Stimulated activated memory B cell treated with anti-CD40 and anti-IgM and Interleukin-4, amounts not matched to agents 10 μg/mL and 1 μg/mL and 100 μg/mL, for 72 hours (primary cell): ENCODE measurements at regions not wholly inside any gene's neighbourhood (a gene's known extent, or its start where the extent isn't known, plus 50 kb on each side); places are given as distances from the start of the nearest gene placed in this dataset.

ENCODE experiments used
- ATAC-seq: fragments of 150-1000 bp; cut with Tn5 transposase; 2 replicates; pipeline ENCODE4 v1.10.0; 2021
- H3K27ac Mint-ChIP-seq: one replicate; pipeline ENCODE4 v1.8.0; 2022; ENCODE audit warnings: mild to moderate bottlenecking, mixed read lengths
- H3K27me3 Mint-ChIP-seq: one replicate; pipeline ENCODE4 v1.8.0; 2022; ENCODE audit warnings: mixed read lengths
- H3K36me3 Mint-ChIP-seq: one replicate; pipeline ENCODE4 v1.8.0; 2022; ENCODE audit warnings: mixed read lengths
- H3K4me1 Mint-ChIP-seq: one replicate; pipeline ENCODE4 v1.8.0; 2022; ENCODE audit warnings: mixed read lengths
- H3K4me3 Mint-ChIP-seq: one replicate; pipeline ENCODE4 v1.8.0; 2022; ENCODE audit warnings: mild to moderate bottlenecking, moderate library complexity, mixed read lengths
- H3K9me3 Mint-ChIP-seq: one replicate; pipeline ENCODE4 v1.8.0; 2022; ENCODE audit warnings: mixed read lengths

GRCh38 chr18:67192535-67192934, 324.0 kb downstream of the DSEL start:
- H3K4me3 Mint-ChIP-seq: no peak overlapping the region
- H3K36me3 Mint-ChIP-seq: no peaks in the 10 kb centered on the region
- H3K27me3 Mint-ChIP-seq: no peaks in the 10 kb centered on the region
- H3K9me3 Mint-ChIP-seq: no peaks in the 10 kb centered on the region
- no peaks in the 10 kb centered on the region for H3K4me1 Mint-ChIP-seq
- no peak overlapping the region for H3K27ac Mint-ChIP-seq
- ATAC-seq: no peak

GRCh38 chr18:67183398-67183797, 333.1 kb downstream of the DSEL start:
- ATAC-seq: no peak
- Mint-ChIP-seq H3K4me3 (no peak overlapping the region), H3K36me3 (no peaks in the 10 kb centered on the region), H3K27me3 (no peaks in the 10 kb centered on the region), H3K9me3 (no peaks in the 10 kb centered on the region), H3K27ac (no peak overlapping the region), H3K4me1 (no peaks in the 10 kb centered on the region)

GRCh38 chr18:67179726-67180125, 336.8 kb downstream of the DSEL start:
- H3K27me3 Mint-ChIP-seq: no peaks in the 10 kb centered on the region
- H3K4me1 Mint-ChIP-seq: no peaks in the 10 kb centered on the region
- no peak overlapping the region for H3K4me3 Mint-ChIP-seq
- peak; percentile 31 for ATAC-seq
- no peaks in the 10 kb centered on the region for H3K36me3 Mint-ChIP-seq
- H3K9me3 Mint-ChIP-seq: no peaks in the 10 kb centered on the region
- no peak overlapping the region for H3K27ac Mint-ChIP-seq

GRCh38 chr18:67159662-67160061, 356.9 kb downstream of the DSEL start:
- H3K27me3 Mint-ChIP-seq: no peaks in the 10 kb centered on the region
- H3K4me3 Mint-ChIP-seq: no peak overlapping the region
- H3K27ac Mint-ChIP-seq: no peak overlapping the region
- no peaks in the 10 kb centered on the region for H3K36me3 Mint-ChIP-seq
- H3K9me3 Mint-ChIP-seq: no peaks in the 10 kb centered on the region
- no peak for ATAC-seq
- no peaks in the 10 kb centered on the region for H3K4me1 Mint-ChIP-seq

GRCh38 chr18:67154979-67155378, 361.5 kb downstream of the DSEL start:
- no peak overlapping the region for H3K27ac Mint-ChIP-seq
- H3K4me3 Mint-ChIP-seq: no peak overlapping the region
- no peak for ATAC-seq
- H3K9me3 Mint-ChIP-seq: no peaks in the 10 kb centered on the region
- no peaks in the 10 kb centered on the region for H3K27me3 Mint-ChIP-seq
- H3K4me1 Mint-ChIP-seq: no peaks in the 10 kb centered on the region
- no peaks in the 10 kb centered on the region for H3K36me3 Mint-ChIP-seq

GRCh38 chr18:67151366-67151765, 365.2 kb downstream of the DSEL start:
- no peak for ATAC-seq
- H3K4me1 Mint-ChIP-seq: no peaks in the 10 kb centered on the region
- H3K4me3 Mint-ChIP-seq: no peak overlapping the region
- no peaks in the 10 kb centered on the region for H3K36me3 Mint-ChIP-seq
- no peaks in the 10 kb centered on the region for H3K27me3 Mint-ChIP-seq
- no peak overlapping the region for H3K27ac Mint-ChIP-seq
- no peaks in the 10 kb centered on the region for H3K9me3 Mint-ChIP-seq

- Mint-ChIP-seq H3K4me1 (no peaks in the 10 kb centered on the region), H3K4me3 (no peak overlapping the region), H3K9me3 (no peaks in the 10 kb centered on the region), H3K27ac (no peak overlapping the region), H3K27me3 (no peaks in the 10 kb centered on the region), H3K36me3 (no peaks in the 10 kb centered on the region)
- no peak for ATAC-seq
Observed at GRCh38 chr18:67145586-67146292, 370.8 kb downstream of the DSEL start.

GRCh38 chr18:67144329-67144728, 372.2 kb downstream of the DSEL start:
- Mint-ChIP-seq H3K4me1 (no peaks in the 10 kb centered on the region), H3K36me3 (no peaks in the 10 kb centered on the region), H3K9me3 (no peaks in the 10 kb centered on the region), H3K4me3 (no peak overlapping the region), H3K27ac (no peak overlapping the region), H3K27me3 (no peaks in the 10 kb centered on the region)
- ATAC-seq: no peak

- Mint-ChIP-seq H3K27me3 (no peaks in the 10 kb centered on the region), H3K27ac (no peak overlapping the region), H3K36me3 (no peaks in the 10 kb centered on the region), H3K4me3 (no peak overlapping the region), H3K4me1 (no peaks in the 10 kb centered on the region), H3K9me3 (no peaks in the 10 kb centered on the region)
- no peak for ATAC-seq
Observed at GRCh38 chr18:67143028-67143427, 373.5 kb downstream of the DSEL start.

GRCh38 chr18:67142604-67143003, 373.9 kb downstream of the DSEL start:
- H3K27me3 Mint-ChIP-seq: no peaks in the 10 kb centered on the region
- H3K9me3 Mint-ChIP-seq: no peaks in the 10 kb centered on the region
- no peak overlapping the region for H3K27ac Mint-ChIP-seq
- no peaks in the 10 kb centered on the region for H3K36me3 Mint-ChIP-seq
- H3K4me3 Mint-ChIP-seq: no peak overlapping the region
- H3K4me1 Mint-ChIP-seq: no peaks in the 10 kb centered on the region
- no peak for ATAC-seq

- no peak overlapping the region for H3K4me3 Mint-ChIP-seq
- no peaks in the 10 kb centered on the region for H3K9me3 Mint-ChIP-seq
- H3K27ac Mint-ChIP-seq: no peak overlapping the region
- no peaks in the 10 kb centered on the region for H3K36me3 Mint-ChIP-seq
- H3K4me1 Mint-ChIP-seq: no peaks in the 10 kb centered on the region
- no peaks in the 10 kb centered on the region for H3K27me3 Mint-ChIP-seq
- ATAC-seq: no peak
Observed at GRCh38 chr18:67140495-67140894, 376.0 kb downstream of the DSEL start.

- ATAC-seq: no peak
- H3K27me3 Mint-ChIP-seq: no peaks in the 10 kb centered on the region
- no peaks in the 10 kb centered on the region for H3K4me1 Mint-ChIP-seq
- no peak overlapping the region for H3K27ac Mint-ChIP-seq
- no peak overlapping the region for H3K4me3 Mint-ChIP-seq
- H3K9me3 Mint-ChIP-seq: no peaks in the 10 kb centered on the region
- no peaks in the 10 kb centered on the region for H3K36me3 Mint-ChIP-seq
Observed at GRCh38 chr18:67139899-67140298, 376.6 kb downstream of the DSEL start.

- H3K9me3 Mint-ChIP-seq: no peaks in the 10 kb centered on the region
- H3K4me3 Mint-ChIP-seq: no peak overlapping the region
- no peaks in the 10 kb centered on the region for H3K27me3 Mint-ChIP-seq
- no peaks in the 10 kb centered on the region for H3K36me3 Mint-ChIP-seq
- H3K27ac Mint-ChIP-seq: no peak overlapping the region
- no peak for ATAC-seq
- H3K4me1 Mint-ChIP-seq: no peaks in the 10 kb centered on the region
Observed at GRCh38 chr18:67135981-67136380, 380.5 kb downstream of the DSEL start.

GRCh38 chr18:67134911-67135310, 381.6 kb downstream of the DSEL start:
- Mint-ChIP-seq H3K9me3 (no peaks in the 10 kb centered on the region), H3K4me3 (no peak overlapping the region), H3K36me3 (no peaks in the 10 kb centered on the region), H3K4me1 (no peaks in the 10 kb centered on the region), H3K27ac (no peak overlapping the region), H3K27me3 (no peaks in the 10 kb centered on the region)
- ATAC-seq: no peak

GRCh38 chr18:67133669-67134068, 382.9 kb downstream of the DSEL start:
- no peak for ATAC-seq
- H3K4me3 Mint-ChIP-seq: no peak overlapping the region
- H3K4me1 Mint-ChIP-seq: no peaks in the 10 kb centered on the region
- no peaks in the 10 kb centered on the region for H3K9me3 Mint-ChIP-seq
- no peak overlapping the region for H3K27ac Mint-ChIP-seq
- no peaks in the 10 kb centered on the region for H3K27me3 Mint-ChIP-seq
- H3K36me3 Mint-ChIP-seq: no peaks in the 10 kb centered on the region

GRCh38 chr18:67132919-67133318, 383.6 kb downstream of the DSEL start:
- no peak overlapping the region for H3K27ac Mint-ChIP-seq
- no peak for ATAC-seq
- no peak overlapping the region for H3K4me3 Mint-ChIP-seq
- no peaks in the 10 kb centered on the region for H3K9me3 Mint-ChIP-seq
- H3K4me1 Mint-ChIP-seq: no peaks in the 10 kb centered on the region
- H3K36me3 Mint-ChIP-seq: no peaks in the 10 kb centered on the region
- no peaks in the 10 kb centered on the region for H3K27me3 Mint-ChIP-seq

GRCh38 chr18:67131498-67131897, 385.0 kb downstream of the DSEL start:
- Mint-ChIP-seq H3K27me3 (no peaks in the 10 kb centered on the region), H3K27ac (no peak overlapping the region), H3K9me3 (no peaks in the 10 kb centered on the region)

More at GRCh38 chr18:67131498-67131897, 385.0 kb downstream of the DSEL start:
- no peak for ATAC-seq
- Mint-ChIP-seq H3K4me1 (no peaks in the 10 kb centered on the region), H3K36me3 (no peaks in the 10 kb centered on the region), H3K4me3 (no peak overlapping the region)
